ENCODE measurements at regions not wholly inside any gene's neighbourhood (a gene's known extent, or its start where the extent isn't known, plus 50 kb on each side); places are given as distances from the start of the nearest gene placed in this dataset.
"Not testable (repeated sequence)": the region's sequence is repeated elsewhere in the genome, so short reads cannot be mapped to it uniquely, and the experiment has no call there.

- DNase-seq (ENCODE audit: low spot score): no peak
Observed at GRCh38 chr13:53101883-53102282, 73.3 kb downstream of the OLFM4 start.

GRCh38 chr13:53104136-53104535 lies 75.5 kb downstream of the OLFM4 start:
- no peak for DNase-seq (ENCODE audit: low spot score)

DNA sequence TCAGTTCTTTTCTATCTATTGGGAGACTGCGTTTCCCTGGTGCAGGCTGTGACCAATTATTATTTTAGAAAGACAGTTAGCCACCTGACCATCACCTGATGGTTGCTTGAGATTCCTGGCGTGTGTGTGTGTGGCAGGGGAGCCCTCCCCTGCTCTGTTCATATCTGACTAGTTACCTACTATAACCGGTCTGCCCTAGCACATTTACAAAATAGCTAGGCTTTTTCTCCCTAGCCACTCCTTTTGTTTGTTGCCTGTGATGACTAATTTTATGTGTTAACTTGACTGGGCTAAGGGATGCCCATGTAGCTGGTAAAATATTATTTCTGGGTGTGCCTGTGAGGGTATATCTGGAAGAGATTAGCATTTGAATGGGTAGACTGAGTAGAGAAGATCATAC lies 76.9 kb downstream of the OLFM4 start:
- DNase-seq (ENCODE audit: low spot score): no peak

GRCh38 chr13:53105890-53106289 lies 77.3 kb downstream of the OLFM4 start:
- no peak for DNase-seq (ENCODE audit: low spot score)

DNA sequence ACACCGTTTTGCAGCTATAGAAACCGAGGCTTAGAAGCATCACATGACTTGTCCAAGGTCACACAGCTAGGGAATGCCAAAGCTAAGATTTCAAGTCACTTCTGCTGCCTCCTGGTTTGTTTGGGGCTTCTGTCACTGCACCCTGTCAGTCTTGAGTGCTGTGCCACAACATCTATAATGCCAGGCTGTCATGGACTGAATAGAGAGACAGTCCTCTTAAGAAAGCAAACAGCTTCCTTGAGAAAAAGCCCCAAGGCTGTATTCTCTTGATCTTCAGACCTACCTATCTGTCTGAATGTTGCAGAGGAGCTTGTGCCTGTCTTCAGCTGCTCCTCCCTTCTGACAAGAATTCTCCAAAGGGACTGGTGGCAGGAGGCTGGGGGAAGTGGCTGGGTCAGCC lies 81.6 kb downstream of the OLFM4 start:
- no peak for DNase-seq (ENCODE audit: low spot score)

DNA sequence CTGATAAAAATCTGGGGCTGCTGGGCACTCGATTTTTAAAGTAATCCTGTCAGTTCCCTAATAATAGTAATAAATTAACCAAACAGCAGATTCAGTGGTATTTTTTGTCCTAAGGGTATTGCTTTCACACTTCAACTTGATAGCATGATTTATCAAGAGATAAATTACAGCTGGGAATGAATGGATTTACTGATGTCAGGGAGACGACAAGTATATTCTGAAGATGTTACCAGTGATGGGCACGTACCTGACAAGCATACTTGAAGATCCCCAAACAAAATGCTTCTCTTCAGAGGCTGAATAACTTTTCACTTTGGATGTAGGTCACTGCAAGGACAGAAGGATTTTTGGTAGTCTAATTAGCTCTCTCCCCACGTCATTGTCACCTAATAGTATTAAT lies 82.0 kb downstream of the OLFM4 start:
- no peak for DNase-seq (ENCODE audit: low spot score)

GRCh38 chr13:53112522-53112921 lies 83.9 kb downstream of the OLFM4 start:
- DNase-seq (ENCODE audit: low spot score): no peak

- DNase-seq (ENCODE audit: low spot score): not testable (repeated sequence)
Observed at GRCh38 chr13:53117048-53117447, 88.4 kb downstream of the OLFM4 start.

DNA sequence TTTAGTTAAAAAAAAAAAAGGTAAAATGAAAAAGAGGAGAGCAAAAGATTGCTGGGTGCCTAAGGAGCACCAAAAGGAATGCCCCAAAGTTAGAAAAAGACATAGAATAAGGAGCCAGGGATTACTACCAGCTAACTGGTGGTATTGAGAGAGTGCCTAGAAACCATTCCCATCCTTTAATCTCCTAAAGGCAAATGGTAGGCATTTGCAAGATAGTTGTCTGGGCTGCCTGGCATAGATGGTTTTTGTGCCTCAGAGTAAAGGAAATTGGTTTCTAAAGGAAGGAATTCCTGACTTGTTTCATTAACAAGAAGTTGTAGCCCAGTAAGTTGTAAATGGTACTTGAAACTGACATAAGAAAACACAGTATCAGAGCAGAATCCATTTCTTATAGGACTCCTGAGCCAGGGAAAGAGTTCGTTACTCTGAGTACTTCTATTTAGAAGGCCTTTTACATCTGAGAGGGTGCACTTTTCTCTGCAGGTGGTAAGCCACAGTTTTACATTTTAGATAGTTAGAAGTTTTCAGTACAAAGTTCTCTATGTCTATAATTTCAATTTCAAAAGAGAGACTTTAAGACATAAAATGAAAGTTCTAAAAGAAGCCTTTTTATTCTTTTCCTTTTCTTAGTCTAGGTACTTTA lies 92.6 kb downstream of the OLFM4 start:
- no peak for DNase-seq (ENCODE audit: low spot score)

DNA sequence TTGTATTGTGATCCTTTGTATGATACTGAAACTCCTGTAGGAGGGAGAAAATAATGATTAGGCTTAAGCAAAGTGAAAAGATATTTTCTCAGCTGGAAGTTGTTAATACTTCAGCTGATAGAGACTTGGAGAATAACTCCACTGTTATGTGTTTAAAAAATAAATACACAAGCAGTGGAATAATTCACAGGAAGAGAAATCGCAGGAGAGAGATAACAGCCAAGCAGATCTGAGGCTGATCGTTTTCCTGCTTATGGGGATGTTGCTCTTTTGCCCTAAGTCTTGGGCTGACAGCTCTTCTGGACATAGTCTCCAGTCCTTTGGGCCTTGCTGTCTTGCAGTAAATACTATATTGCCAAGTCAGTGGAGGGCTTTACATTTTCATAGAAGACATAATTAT lies 93.3 kb downstream of the OLFM4 start:
- no peak for DNase-seq (ENCODE audit: low spot score)

DNA sequence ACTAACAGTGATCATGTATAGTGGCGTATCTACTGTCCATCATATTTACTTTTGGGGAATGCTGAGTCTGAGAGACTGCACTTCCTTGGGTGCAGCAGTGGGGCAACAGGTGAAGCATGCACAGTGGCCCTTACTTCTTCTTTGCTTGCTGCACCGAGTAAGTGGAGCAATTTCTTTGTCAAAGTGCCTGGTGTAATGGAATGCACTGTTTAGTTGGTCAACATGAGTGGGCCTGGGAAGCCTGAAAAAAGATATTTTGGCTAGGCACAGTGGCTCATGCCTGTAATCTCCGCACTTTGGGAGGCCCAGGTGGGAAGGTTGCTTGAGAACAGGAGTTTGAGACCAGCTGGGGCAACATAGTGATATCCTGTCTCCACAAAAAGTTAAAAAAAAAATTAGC lies 94.9 kb downstream of the OLFM4 start:
- no peak for DNase-seq (ENCODE audit: low spot score)

DNA sequence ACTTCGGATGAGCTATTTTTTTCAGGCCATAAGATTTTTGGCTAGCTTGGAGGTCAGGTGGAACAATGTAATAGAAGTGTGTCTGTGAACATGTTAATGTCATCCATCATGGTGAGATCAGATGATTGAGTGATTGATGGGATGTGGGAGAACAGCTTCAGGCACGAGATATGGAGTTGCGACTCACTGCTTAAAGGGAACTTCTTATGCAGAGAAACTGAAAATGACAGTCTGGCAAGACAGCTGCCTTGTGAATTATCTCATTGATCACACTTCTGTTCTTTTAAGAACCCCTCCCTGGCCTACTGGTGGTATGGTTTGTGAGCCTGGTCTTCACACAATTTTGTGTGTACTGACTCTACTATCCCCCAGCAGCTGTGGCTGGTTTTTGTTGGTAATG lies 96.0 kb downstream of the OLFM4 start:
- DNase-seq (ENCODE audit: low spot score): no peak

DNA sequence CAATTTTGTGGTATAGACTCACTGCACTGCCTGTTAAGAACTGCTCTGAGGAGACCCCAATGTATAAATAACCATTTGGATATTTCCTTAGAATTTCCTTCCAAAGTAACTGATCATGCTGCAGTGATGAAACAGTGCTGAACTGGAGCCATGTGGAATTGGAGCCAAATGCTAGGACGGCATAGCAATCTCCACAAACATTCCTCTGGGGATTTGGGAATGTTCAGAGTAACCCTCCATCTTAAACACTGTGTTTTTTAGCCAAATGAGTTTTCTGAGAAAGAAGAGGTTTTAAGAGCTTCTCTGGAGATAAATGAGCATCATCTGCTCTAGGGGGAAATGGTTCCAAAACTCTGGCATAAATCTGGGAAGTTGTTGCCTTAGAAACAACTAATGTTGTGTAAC lies 98.2 kb downstream of the OLFM4 start:
- no peak for DNase-seq (ENCODE audit: low spot score)

DNA sequence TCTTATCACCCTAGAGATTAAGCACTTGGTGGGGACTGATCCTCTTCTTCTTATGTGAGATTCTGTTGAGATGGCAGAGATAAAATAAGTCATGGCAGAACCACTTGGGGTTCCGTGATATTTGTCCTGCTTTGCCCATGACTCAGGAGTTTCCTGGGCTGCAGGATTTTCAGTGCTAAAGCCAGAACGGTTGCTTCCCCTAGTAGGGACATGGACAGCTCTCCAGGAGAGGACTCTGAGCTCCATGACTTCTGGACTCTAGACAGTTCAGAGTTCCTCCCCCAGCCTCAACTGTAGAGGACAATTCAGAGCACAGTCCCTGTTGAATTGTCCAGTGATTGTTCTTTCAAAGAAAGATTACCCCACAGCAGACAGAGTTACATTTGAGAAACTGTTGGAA lies 98.8 kb downstream of the OLFM4 start:
- no peak for DNase-seq (ENCODE audit: low spot score)

DNA sequence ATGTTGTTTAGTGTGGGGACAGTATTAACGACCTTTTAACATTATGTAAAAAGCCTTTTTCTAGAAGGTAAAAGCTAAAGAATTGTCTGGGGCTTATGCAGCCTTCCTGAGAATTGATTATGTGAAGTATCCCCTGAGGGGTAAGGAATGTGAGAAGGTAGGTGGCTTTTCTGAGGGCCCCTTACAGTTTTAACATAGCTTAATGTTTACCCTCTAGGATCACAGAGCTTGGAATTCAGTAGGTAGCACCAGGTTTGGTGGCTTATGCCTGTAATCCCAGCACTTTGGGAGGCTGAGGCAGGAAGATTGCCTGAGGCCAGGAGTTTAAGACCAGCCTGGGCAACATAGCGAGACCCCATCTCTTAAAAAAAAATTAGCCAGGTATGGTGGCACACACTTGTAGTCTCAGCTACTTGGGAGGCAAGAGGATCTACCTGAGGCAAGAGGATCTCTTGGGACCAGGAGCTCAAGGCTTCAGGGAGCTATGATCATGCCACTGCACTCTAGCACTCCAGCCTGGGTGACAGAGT lies 101.3 kb downstream of the OLFM4 start:
- DNase-seq (ENCODE audit: low spot score): no peak

- DNase-seq (ENCODE audit: low spot score): no peak
Observed at GRCh38 chr13:53131361-53131760, 102.7 kb downstream of the OLFM4 start.

DNA sequence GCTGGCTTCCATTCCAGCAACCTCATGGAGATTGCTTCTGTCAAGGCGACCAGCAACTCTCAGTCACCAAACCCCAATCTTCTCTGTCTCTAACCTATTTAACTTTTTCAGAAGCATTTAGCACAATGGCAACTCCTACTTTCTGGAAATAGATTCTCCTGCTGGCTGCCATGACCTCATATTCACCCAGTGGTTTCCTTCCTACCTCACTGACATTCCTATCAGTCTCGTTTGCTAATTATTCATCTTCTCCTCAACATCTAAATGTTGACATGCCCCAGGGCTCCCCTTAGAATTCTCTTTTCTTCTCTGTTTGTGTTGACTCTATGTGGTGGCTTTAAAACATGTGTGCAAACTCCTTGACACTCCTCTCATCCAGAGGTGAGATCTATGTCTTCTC lies 106.7 kb downstream of the OLFM4 start:
- no peak for DNase-seq (ENCODE audit: low spot score)

- no peak for DNase-seq (ENCODE audit: low spot score)
Observed at GRCh38 chr13:53136554-53137215, 108.1 kb downstream of the OLFM4 start.

DNA sequence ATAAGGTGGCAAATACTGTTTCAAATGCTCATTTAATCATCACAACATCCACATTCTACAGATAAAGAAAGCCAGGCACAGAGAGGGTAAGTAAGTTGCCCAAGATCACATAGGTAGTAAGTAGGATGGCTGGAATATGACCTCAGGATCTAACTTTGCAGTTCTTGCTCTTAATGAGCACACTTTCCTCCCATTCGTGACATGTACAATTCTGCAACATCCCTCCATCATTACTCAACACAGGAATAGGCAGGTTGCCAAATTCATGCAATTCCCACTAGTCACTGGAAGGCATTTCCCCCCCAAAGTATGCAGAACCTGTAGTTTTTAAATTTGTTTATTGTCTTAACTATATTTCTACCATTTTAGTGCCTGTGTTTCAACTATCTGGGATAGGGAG lies 109.2 kb downstream of the OLFM4 start:
- no peak for DNase-seq (ENCODE audit: low spot score)

DNA sequence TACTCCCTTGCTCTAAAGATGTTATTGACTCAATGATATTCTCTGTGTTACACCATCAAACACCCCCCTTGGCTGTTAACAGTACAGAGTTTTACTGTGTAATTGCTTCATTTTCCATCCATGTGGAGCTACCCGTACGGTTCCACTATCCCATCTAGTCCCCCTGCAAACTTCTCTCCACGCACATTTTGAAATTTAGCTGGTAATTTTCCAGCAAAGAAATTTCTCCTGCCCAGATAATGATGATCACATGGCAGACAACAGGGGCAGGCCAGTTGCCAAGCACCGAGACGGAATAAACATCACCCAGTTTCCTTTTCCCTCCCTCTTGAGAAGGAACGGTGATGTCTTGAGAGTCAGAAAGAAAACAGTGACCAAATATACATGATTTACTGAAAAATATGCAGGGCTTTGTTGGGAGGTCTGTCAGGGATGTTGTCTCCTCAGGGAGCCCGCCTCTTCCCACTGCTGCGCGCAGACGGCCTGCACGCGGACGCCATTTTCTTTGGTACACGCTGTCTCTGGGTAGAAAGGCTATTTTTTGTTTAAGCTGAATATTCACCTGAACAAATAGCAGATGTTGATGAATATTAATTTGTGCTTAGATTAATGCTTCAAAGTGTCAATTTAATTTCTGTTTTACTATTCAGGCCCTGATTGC lies 109.9 kb downstream of the OLFM4 start:
- DNase-seq (ENCODE audit: low spot score): no peak

DNA sequence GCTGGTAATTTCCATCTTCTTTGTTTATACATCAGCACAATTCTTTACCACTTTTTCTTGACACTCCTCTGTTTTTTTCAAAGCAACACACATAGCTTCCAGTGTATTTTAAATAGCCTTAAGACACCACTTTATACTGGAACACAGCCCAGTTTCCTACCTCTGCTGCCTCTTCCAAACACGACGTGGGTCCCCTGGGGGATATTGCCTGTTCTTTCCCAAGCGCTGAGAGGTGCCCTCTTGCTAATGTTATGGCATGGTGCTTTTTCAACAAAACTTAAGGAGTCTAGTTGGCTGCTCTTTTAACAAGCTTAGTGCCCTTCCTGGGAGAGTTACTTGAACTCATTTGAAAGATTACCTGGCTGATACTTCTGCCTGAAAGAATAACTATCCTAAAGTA lies 112.7 kb downstream of the OLFM4 start:
- no peak for DNase-seq (ENCODE audit: low spot score)

GRCh38 chr13:53142306-53142705 lies 113.7 kb downstream of the OLFM4 start:
- DNase-seq (ENCODE audit: low spot score): no peak

DNA sequence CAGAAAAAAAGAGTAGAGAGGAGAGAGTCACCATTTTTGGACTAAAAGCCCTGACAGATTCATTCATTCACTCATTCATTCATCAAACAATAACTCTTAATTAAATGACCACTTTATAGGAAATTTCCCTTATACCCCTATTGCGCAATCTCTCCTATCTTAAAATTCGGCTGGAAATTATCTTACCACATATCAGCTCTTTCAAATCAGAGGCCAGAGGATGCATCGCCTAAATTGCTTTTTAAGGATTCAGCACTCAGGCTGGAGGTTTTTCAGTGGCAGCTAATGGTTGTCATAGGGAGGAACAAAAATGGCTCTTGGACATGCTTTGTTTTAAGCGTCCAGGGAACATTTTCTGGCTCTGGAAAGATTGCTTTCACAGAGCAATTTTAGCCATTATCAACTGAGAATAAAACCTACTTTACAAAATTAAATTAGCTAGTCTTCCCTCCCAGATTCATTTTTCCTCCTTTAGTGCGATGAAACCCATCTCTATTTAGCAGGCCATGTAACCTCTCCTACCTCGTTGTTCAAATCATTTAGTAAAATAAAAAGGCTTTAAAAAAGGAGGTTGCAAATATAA lies 115.2 kb downstream of the OLFM4 start:
- DNase-seq (ENCODE audit: low spot score): no peak

Measured in mucosa of gallbladder (tissue), 1 donor.